GM12891 (cell line): ENCODE measurements at regions not wholly inside any gene's neighbourhood (a gene's known extent, or its start where the extent isn't known, plus 50 kb on each side); places are given as distances from the start of the nearest gene placed in this dataset.

ENCODE experiments used
- PAX5 ChIP-seq: IDR thresholded peaks from 2 replicates; pipeline ENCODE4 v1.6.1; 2011; ENCODE audit warnings: low read length, moderate library complexity, mild to moderate bottlenecking; ENCODE audit not compliant: insufficient read depth, severe bottlenecking
- POLR2A ChIP-seq: IDR thresholded peaks from 2 replicates; pipeline ENCODE4 v1.6.1; 2011; ENCODE audit warnings: low read depth, low read length, control low read depth
- POLR2AphosphoS5 ChIP-seq: IDR thresholded peaks from 2 replicates; pipeline ENCODE4 v1.6.1; 2011; ENCODE audit warnings: low read depth, low read length, control low read depth
- POU2F2 ChIP-seq: IDR thresholded peaks from 2 replicates; pipeline ENCODE4 v1.6.1; 2011; ENCODE audit warnings: low read depth, mild to moderate bottlenecking, control low read depth, low read length, moderate library complexity
- SPI1 ChIP-seq: IDR thresholded peaks from 2 replicates; pipeline ENCODE4 v1.6.1; 2011; ENCODE audit warnings: low read depth, low read length, control low read depth
- TAF1 ChIP-seq: IDR thresholded peaks from 2 replicates; pipeline ENCODE4 v1.6.1; 2011; ENCODE audit warnings: low read depth, low read length, control low read depth

- TF ChIP-seq POLR2AphosphoS5 (no peak), POLR2A (no peak), TAF1 (no peak), SPI1 (no peak), POU2F2 (no peak), PAX5 (no peak)
Measured at GRCh38 chr3:161571951-161572350, 75.3 kb downstream of the OTOL1 start.
